ENCODE measurements at regions not wholly inside any gene's neighbourhood (a gene's known extent, or its start where the extent isn't known, plus 50 kb on each side); places are given as distances from the start of the nearest gene placed in this dataset.
"Not testable (repeated sequence)": the region's sequence is repeated elsewhere in the genome, so short reads cannot be mapped to it uniquely, and the experiment has no call there.

DNA sequence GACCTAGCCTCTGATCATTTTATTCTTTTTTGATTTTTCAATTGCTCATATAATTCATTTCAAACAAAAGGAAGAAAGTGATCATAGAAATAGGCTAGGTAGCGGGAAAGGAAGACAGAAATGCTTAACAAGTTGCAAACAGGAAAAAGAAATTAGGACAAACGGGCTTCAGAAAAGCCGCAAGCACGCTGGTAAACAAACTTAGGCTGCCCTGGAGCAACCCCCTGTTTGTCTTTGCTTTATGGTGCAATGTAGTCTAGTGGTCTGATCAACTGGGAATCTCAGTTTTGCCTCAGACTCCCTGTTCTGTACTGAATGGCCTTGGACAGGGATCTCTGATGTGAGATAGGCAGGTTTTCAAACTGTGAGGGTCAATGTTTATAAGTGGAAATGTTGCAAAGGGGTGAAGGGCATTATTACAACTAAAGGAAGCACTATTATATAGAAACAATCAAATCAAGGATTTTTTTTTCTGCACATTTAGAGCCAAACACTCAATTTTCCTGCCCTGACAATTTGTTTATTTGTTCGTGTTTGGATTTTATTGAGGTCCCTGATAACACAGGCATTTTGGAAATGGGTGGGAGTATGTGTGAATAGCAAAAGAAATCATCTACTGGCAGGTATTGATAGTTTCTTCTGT is 146.8 kb upstream of the NRIP1 start:
- DNase-seq (ENCODE audit: low spot score): no peak
- H3K79me2 ChIP-seq (ENCODE audit: low read depth): no peaks in the 10 kb centered on the region
- no peak overlapping the region for H3K9ac ChIP-seq
- TF ChIP-seq, protein P1, sequence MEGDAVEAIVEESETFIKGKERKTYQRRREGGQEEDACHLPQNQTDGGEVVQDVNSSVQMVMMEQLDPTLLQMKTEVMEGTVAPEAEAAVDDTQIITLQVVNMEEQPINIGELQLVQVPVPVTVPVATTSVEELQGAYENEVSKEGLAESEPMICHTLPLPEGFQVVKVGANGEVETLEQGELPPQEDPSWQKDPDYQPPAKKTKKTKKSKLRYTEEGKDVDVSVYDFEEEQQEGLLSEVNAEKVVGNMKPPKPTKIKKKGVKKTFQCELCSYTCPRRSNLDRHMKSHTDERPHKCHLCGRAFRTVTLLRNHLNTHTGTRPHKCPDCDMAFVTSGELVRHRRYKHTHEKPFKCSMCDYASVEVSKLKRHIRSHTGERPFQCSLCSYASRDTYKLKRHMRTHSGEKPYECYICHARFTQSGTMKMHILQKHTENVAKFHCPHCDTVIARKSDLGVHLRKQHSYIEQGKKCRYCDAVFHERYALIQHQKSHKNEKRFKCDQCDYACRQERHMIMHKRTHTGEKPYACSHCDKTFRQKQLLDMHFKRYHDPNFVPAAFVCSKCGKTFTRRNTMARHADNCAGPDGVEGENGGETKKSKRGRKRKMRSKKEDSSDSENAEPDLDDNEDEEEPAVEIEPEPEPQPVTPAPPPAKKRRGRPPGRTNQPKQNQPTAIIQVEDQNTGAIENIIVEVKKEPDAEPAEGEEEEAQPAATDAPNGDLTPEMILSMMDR (IDR thresholded peaks at IDR 0.05): no peak
- TF ChIP-seq EZH2phosphoT487 (IDR thresholded peaks at IDR 0.05) (no peak), EZH2 (IDR thresholded peaks at IDR 0.05) (no peak)
- H3K27ac Mint-ChIP-seq: no peak overlapping the region
- H3K9me3 ChIP-seq (ENCODE audit: low read depth): no peaks in the 10 kb centered on the region
- H3K4me2 ChIP-seq: no peak overlapping the region
- no peaks in the 10 kb centered on the region for H3K36me3 Mint-ChIP-seq
- H3K27me3 Mint-ChIP-seq (ENCODE audit: insufficient read depth, low read depth): peaks cover 6% of the 10 kb centered on the region
- H4K20me1 ChIP-seq (ENCODE audit: low read depth): no peaks in the 10 kb centered on the region
- H3K4me1 ChIP-seq: peaks cover 3% of the 10 kb centered on the region
- H3K9me3 Mint-ChIP-seq: peaks cover 9% of the 10 kb centered on the region
- peaks cover 9% of the 10 kb centered on the region for H3K4me1 Mint-ChIP-seq
- H2AFZ ChIP-seq (replicated peaks): no peak overlapping the region
- no peaks in the 10 kb centered on the region for H3F3A ChIP-seq (ENCODE audit: low read depth)
- no peak overlapping the region for H3K4me3 ChIP-seq
- no peak overlapping the region for H3K27ac ChIP-seq
- no peaks in the 10 kb centered on the region for H3K36me3 ChIP-seq
- no peak overlapping the region for H3K4me3 Mint-ChIP-seq
- H3K27me3 ChIP-seq: no peaks in the 10 kb centered on the region

DNA sequence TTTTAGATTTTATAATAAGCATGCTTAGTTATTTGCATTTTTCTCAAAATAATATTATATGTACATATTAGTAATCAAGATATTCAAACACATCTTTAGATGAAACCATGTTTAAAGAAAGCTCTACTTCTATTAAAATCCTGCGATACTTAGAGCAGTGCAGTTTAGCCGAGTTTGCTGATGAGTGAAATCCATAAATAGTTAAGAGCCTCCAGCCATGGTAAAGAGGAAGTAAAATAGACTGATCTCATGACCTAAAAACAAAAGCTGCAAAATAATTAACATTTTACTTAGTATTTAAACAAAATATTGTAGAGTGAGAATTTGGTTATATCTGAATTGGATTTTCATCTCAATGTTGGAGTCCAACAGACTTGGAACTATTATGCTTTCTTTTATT is 147.4 kb upstream of the NRIP1 start:
- Histone ChIP-seq H4K20me1 (ENCODE audit: low read depth) (no peaks in the 10 kb centered on the region), H2AFZ (replicated peaks) (no peak overlapping the region), H3K27ac (no peak overlapping the region), H3K9me3 (ENCODE audit: low read depth) (no peaks in the 10 kb centered on the region), H3K4me1 (peaks cover 3% of the 10 kb centered on the region), H3K4me3 (no peak overlapping the region), H3K9ac (no peak overlapping the region), H3K79me2 (ENCODE audit: low read depth) (no peaks in the 10 kb centered on the region), H3F3A (ENCODE audit: low read depth) (no peaks in the 10 kb centered on the region), H3K4me2 (no peak overlapping the region), H3K27me3 (no peaks in the 10 kb centered on the region), H3K36me3 (no peaks in the 10 kb centered on the region)
- no peak overlapping the region for H3K27ac Mint-ChIP-seq
- H3K9me3 Mint-ChIP-seq: peaks cover 9% of the 10 kb centered on the region
- H3K27me3 Mint-ChIP-seq (ENCODE audit: insufficient read depth, low read depth): peaks cover 6% of the 10 kb centered on the region
- peaks cover 9% of the 10 kb centered on the region for H3K4me1 Mint-ChIP-seq
- DNase-seq (ENCODE audit: low spot score): no peak
- H3K36me3 Mint-ChIP-seq: no peaks in the 10 kb centered on the region
- no peak for TF ChIP-seq EZH2phosphoT487 (IDR thresholded peaks at IDR 0.05)
- H3K4me3 Mint-ChIP-seq: no peak overlapping the region

DNA sequence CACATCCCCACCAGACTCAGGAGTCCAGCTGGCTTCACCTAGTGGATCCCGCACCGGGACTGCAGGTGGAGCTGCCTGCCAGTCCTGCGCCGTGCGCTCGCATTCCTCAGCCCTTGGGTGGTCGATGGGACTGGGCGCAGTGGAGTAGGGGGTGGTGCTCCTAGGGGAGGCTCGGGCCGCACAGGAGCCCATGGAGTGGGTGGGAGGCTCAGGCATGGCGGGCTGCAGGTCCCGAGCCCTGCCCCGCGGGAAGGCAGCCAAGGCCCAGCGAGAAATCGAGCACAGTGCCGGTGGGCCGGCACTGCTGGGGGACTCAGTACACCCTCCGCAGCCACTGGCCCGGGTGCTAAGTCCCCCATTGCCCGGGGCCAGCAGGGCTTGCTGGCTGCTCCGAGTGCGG is 153.7 kb upstream of the NRIP1 start:
- not testable (repeated sequence) for H3K9ac ChIP-seq; H3K9me3 Mint-ChIP-seq; H3K27ac Mint-ChIP-seq; H3K27ac ChIP-seq; H3F3A ChIP-seq (ENCODE audit: low read depth); H4K20me1 ChIP-seq (ENCODE audit: low read depth); H3K79me2 ChIP-seq (ENCODE audit: low read depth); H3K27me3 Mint-ChIP-seq (ENCODE audit: insufficient read depth, low read depth); H3K27me3 ChIP-seq; H3K4me3 Mint-ChIP-seq; H3K36me3 Mint-ChIP-seq; H3K4me3 ChIP-seq; H3K4me2 ChIP-seq; H3K36me3 ChIP-seq; H2AFZ ChIP-seq (replicated peaks); DNase-seq (ENCODE audit: low spot score); H3K9me3 ChIP-seq (ENCODE audit: low read depth); H3K4me1 ChIP-seq
- peaks cover 33% of the 10 kb centered on the region for H3K4me1 Mint-ChIP-seq

DNA sequence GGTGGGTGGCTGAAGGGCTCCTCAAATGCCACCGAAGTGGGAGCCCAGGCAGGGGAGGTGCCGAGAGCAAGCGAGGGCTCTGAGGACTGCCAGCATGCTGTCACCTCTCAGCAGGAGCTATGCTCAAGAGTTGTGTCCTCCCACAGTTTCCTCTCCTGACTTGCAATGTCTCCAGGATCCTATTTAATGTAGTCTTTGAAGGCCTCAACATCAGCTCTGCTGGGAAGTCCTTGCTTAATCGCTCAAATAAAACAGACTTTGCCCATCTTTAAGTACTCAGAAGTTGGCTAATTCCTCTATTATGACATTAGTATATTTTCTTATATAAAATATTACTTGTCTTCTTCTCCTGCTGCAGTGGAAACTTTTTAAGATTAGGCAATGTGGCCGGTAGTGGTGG is 154.2 kb upstream of the NRIP1 start:
- no peak overlapping the region for H3K4me3 ChIP-seq
- TF ChIP-seq, protein P1 (IDR thresholded peaks at IDR 0.05): no peak
- TF ChIP-seq EZH2 (IDR thresholded peaks at IDR 0.05) (no peak), EZH2phosphoT487 (IDR thresholded peaks at IDR 0.05) (no peak)
- H3K36me3 ChIP-seq: no peaks in the 10 kb centered on the region
- Mint-ChIP-seq H3K9me3 (peaks cover 7% of the 10 kb centered on the region), H3K36me3 (no peaks in the 10 kb centered on the region), H3K27ac (no peak overlapping the region), H3K4me1 (peaks cover 37% of the 10 kb centered on the region), H3K27me3 (ENCODE audit: insufficient read depth, low read depth) (peaks cover 8% of the 10 kb centered on the region), H3K4me3 (no peak overlapping the region)
- H4K20me1 ChIP-seq (ENCODE audit: low read depth): no peaks in the 10 kb centered on the region
- no peak for DNase-seq (ENCODE audit: low spot score)
- no peaks in the 10 kb centered on the region for H3F3A ChIP-seq (ENCODE audit: low read depth)
- H2AFZ ChIP-seq (replicated peaks): no peak overlapping the region
- no peak overlapping the region for H3K4me2 ChIP-seq
- H3K4me1 ChIP-seq: no peaks in the 10 kb centered on the region
- H3K79me2 ChIP-seq (ENCODE audit: low read depth): no peaks in the 10 kb centered on the region
- no peak overlapping the region for H3K9ac ChIP-seq
- H3K27me3 ChIP-seq: peaks cover 14% of the 10 kb centered on the region
- no peaks in the 10 kb centered on the region for H3K9me3 ChIP-seq (ENCODE audit: low read depth)
- no peak overlapping the region for H3K27ac ChIP-seq

All from neural progenitor cell (in vitro differentiated cells).